HG02884 (cell line): ENCODE measurements at regions not wholly inside any gene's neighbourhood (a gene's known extent, or its start where the extent isn't known, plus 50 kb on each side); places are given as distances from the start of the nearest gene placed in this dataset.

Source experiments
- ATAC-seq: cut with Tn5 transposase; IDR thresholded peaks from one replicate; pipeline ENCODE4 v1.9.1; 2021; ENCODE audit warnings: mild to moderate bottlenecking, moderate library complexity; ENCODE audit not compliant: unreplicated experiment

GRCh38 chr12:25009496-25010092 is 60.7 kb upstream of the BCAT1 start:
- ATAC-seq: no peak

- peak; percentile 49 for ATAC-seq
Measured at GRCh38 chr12:25005376-25005775, 56.5 kb upstream of the BCAT1 start.

- ATAC-seq: no peak
Measured at GRCh38 chr12:25004447-25004846, 55.5 kb upstream of the BCAT1 start.

GRCh38 chr12:25001311-25001710 is 52.4 kb upstream of the BCAT1 start:
- no peak for ATAC-seq
